ENCODE measurements at regions not wholly inside any gene's neighbourhood (a gene's known extent, or its start where the extent isn't known, plus 50 kb on each side); places are given as distances from the start of the nearest gene placed in this dataset.

DNA sequence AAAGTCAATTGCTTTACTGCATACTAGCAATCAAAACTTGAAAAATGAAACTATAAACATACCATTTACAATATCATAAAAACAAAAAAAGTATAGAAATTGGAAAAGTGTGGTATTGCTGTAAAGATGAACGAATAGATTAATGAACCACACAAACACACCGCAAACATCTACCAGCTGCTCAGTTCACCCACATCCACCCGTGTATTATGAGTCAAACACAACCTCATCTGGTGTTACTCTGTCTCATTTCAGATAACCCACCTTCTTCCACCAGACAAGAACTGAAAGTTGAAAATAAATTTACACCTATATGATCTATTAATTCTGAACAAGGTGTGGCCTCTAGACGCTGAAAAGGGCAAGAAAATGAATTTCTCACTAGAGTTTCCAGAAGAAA lies 53.3 kb downstream of the BLID start:
- no peak for DNase-seq (ENCODE audit: low spot score)

- DNase-seq (ENCODE audit: low spot score), result no peak
These were observed 56.5 kb downstream of the BLID start for GRCh38 chr11:122059565-122059964.

GRCh38 chr11:122050021-122050690 lies 65.9 kb downstream of the BLID start:
- DNase-seq (ENCODE audit: low spot score), result no peak

- DNase-seq (ENCODE audit: low spot score), result no peak
These were observed 67.6 kb downstream of the BLID start for GRCh38 chr11:122048401-122048800.

DNA sequence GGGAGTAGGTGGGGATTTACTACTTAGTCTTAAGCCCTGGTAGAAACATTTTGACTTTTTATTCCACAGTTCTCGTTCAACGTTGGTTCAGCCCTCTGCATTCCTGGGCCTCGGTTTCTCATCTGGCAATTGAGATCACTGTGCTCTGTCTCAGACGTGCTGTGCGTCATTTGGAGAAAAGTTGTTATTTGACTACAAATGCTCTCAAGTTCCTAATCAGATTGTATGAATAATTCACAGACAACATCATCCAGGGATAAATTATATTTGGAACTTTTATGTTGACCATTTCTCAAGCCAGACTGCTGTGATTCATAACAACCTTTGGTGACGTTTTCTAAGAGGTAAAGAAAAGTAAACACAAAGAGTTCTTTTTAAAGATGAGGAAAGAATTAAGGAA lies 69.2 kb downstream of the BLID start:
- no peak for DNase-seq (ENCODE audit: low spot score)

DNA sequence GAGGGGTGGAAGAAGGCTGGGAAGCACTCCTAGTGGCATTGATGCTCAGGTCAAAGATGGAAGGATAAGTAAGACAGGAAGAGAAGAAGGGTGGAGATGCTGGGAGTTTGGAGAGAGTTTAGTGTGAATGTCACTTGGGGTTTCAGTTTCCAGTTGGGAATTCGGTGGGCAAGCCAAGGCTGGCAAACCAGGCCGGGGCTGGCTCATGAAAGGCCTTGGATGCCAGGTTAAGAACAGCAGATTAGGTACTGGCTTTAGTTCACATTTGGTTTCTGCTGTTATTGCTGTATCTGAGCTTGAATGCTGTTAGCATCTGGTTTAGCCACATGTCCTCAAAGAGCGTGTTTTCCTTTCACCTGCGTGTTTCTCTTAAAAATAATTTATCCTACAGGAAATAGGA lies 69.6 kb downstream of the BLID start:
- DNase-seq (ENCODE audit: low spot score), result no peak

GRCh38 chr11:122045181-122045586 lies 70.8 kb downstream of the BLID start:
- DNase-seq (ENCODE audit: low spot score), result peak; percentile 38

DNA sequence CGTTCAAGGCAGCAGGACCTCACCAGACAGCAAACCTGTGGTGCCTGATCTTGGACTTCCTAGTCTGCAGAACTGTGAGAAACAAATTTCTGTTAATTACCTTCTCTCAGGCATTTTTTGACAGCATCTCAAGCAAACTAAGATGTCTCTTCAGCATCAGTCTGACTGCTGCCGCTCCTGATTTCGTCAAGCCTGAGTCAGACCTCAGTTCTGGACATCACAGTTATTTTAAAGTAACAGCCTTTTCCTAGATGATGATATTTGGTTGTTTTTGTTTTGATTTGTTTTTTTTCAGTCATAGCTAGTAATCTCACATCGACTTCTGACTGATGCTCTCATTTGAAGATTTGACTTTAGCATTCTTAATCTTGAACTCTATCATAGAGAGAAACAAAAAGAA lies 71.9 kb downstream of the BLID start:
- DNase-seq (ENCODE audit: low spot score), result no peak

- no peak for DNase-seq (ENCODE audit: low spot score)
These were observed 73.0 kb downstream of the BLID start for GRCh38 chr11:122042981-122043380.

DNA sequence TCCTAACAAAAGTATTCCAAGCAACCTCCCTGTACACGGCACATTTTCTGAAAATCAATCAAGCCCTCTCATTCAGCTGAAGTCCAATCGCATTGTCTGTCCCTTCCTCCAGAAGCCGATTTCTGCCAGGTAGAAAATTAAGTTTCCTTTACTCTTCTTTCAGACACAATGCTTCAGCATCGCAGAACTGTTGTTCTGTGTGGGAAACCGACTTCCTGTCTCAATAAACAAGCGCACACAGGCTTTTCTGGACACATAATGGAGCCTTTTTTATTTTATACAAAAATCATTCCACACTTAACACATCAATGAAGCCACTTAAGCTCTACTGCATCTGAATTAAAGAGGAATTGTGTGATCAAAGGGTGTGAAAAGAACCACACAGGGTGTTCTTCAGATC lies 75.6 kb downstream of the BLID start:
- DNase-seq (ENCODE audit: low spot score), result no peak

DNA sequence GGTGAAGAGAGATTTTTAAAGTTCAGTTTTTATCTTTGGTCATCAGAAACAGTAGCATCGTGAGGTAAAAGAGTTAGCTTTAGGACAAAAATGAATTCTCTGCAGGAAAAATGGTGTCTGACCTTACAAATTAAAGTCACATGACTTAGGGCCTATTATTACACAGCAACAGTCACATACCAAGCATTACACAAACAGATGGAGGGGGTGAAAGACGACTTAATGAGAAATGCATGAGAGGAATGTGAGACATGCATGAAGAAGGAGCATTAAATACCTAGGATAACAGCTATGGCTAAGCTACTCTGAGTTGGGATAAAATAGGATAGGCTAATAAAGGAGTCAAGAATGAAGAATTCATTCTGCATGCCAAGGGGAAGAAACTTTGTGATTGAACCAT lies 77.5 kb downstream of the BLID start:
- peak; percentile 61 for DNase-seq (ENCODE audit: low spot score)

DNA sequence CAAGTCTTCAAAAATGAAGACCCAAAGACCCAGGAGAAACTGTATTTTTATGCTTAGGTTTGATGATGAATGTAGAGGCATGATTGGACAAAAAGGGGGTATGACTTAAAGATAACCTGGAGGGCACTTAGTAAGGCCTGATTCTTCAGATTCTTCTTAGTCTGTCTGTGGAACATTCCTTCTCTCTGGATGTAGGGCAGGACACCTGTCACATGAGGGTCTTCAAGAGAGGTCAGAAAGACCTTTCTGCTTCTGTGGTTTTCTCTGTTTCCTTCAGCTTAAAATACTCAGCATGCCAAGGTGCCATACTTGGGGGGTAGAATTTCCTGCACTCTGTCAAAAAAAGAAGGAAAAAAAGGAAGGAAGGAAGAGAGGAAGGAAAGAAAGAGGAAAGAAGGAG lies 78.1 kb downstream of the BLID start:
- no peak for DNase-seq (ENCODE audit: low spot score)

DNA sequence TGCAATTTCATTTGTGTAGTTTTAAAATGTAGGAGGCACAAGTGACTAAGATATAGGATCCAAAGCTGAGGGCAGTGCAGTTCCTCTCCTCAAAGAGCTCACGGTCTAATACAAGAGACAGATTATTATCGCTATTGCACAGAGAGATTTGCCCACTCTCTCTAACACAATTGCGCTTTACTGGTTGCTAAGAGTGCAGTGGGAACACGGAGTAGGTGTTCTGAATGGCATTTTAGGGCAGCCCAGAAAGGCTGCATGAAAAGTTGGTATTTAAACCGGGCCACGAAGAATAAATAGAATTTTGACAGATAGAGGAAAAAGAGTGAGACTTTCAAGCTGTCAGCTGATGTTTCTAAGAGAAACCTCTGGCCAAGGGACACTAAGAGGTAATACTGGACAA lies 79.5 kb downstream of the BLID start:
- DNase-seq (ENCODE audit: low spot score), result no peak

GRCh38 chr11:122036018-122036417 lies 80.0 kb downstream of the BLID start:
- DNase-seq (ENCODE audit: low spot score), result no peak

- DNase-seq (ENCODE audit: low spot score), result no peak
These were observed 82.4 kb downstream of the BLID start for GRCh38 chr11:122033631-122034030.

DNA sequence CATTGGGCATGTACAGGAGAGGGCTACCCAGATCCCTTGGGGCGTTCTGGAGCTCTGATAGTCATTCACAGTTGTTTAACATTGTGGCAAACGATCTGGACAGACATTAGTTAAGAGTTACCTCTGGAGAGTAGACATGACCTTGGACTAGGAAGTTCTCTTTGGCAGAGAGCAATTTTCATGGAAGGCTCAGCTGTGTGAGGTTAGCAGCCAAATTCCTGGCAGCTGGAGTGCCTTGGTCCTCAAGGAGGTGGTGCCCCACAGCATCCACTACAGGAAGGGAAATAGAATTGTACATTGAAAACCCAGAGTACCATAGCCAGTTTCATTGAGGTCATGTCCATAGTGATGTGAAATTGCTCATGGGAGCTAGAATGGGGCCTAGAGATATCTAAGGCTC lies 82.8 kb downstream of the BLID start:
- no peak for DNase-seq (ENCODE audit: low spot score)

DNA sequence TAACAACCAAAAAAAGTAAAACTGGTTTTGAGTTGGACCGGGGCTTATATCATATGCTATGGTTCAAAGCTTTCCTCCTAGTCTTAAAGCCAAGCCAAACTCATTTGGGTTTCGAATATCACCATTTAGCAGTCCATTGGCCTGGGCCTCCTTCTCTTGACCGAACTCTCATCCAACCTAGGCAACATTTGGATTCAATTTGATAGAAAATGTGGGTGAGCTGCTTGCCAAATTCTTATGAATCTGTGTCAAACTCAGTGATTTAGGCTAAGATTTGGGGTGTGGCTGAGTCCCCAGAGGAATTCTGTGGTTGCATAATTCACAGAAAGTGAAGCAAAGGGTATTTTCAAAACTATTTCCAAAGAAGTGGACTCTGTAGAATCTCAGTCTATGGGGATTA lies 83.7 kb downstream of the BLID start:
- DNase-seq (ENCODE audit: low spot score), result no peak

DNA sequence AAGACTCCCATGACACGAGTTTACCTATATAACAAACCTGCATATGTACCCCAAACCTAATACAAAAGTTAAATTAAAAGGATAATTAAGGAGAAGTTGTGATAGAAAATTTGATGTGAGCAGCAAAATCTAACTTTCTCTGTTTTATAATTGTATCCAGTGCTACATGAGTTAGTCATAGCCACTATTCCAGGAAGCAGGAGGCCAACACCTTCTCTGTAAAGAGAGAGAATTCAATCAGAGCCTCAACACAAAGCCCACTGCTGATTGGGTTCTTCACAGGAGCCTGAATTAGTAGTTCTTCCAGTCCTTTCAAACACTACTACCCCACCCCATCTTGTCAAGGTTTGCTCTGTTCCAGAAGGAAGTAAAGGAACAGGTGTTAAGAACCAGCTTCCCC lies 84.2 kb downstream of the BLID start:
- DNase-seq (ENCODE audit: low spot score), result no peak

GRCh38 chr11:122030286-122030685 lies 85.7 kb downstream of the BLID start:
- DNase-seq (ENCODE audit: low spot score), result no peak

- DNase-seq (ENCODE audit: low spot score), result no peak
These were observed 87.5 kb downstream of the BLID start for GRCh38 chr11:122028545-122028944.

GRCh38 chr11:122028036-122028435 lies 88.0 kb downstream of the BLID start:
- no peak for DNase-seq (ENCODE audit: low spot score)

DNA sequence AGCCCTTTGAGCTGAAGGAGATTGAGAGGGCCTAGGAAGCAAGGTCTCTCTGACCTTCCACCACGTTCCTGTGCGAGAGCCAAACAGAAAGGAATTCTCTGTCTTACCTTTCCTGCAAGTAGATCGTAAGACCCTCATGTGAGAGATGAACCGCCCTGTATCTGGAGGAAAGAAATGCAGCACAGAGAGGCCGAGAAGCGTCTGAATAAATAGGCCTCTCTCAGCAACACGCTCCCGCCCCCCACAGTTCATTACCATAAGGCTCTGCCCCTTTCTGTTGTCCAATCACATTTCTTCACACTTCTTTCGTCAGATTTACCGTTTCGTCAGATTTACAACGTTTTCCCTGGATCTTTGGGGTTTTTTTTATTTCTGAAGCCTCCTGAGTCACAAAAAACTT lies 90.3 kb downstream of the BLID start:
- no peak for DNase-seq (ENCODE audit: low spot score)

GRCh38 chr11:122024278-122024677 lies 91.7 kb downstream of the BLID start:
- no peak for DNase-seq (ENCODE audit: low spot score)

- DNase-seq (ENCODE audit: low spot score), result no peak
These were observed 92.3 kb downstream of the BLID start for GRCh38 chr11:122023614-122024250.
